HuH-7.5 (cell line): ENCODE measurements at regions not wholly inside any gene's neighbourhood (a gene's known extent, or its start where the extent isn't known, plus 50 kb on each side); places are given as distances from the start of the nearest gene placed in this dataset.
"Not testable (repeated sequence)": the region's sequence is repeated elsewhere in the genome, so short reads cannot be mapped to it uniquely, and the experiment has no call there.

Experiments
- DNase-seq: peaks from one replicate; pipeline ENCODE4 v3.0.0; 2011; ENCODE audit warnings: low spot score

- DNase-seq: no peak
Observed at GRCh38 chr21:22189278-22189677, 1191.1 kb downstream of the NCAM2 start.

GRCh38 chr21:22191581-22191980 lies 1193.4 kb downstream of the NCAM2 start:
- DNase-seq: no peak

- no peak for DNase-seq
Observed at GRCh38 chr21:22192766-22193165, 1194.6 kb downstream of the NCAM2 start.

GRCh38 chr21:22194986-22195385 lies 1196.8 kb downstream of the NCAM2 start:
- not testable (repeated sequence) for DNase-seq

GRCh38 chr21:22200378-22201092 lies 1202.3 kb downstream of the NCAM2 start:
- DNase-seq: no peak

GRCh38 chr21:22201126-22201525 lies 1202.9 kb downstream of the NCAM2 start:
- no peak for DNase-seq

GRCh38 chr21:22201669-22202068 lies 1203.5 kb downstream of the NCAM2 start:
- DNase-seq: no peak

GRCh38 chr21:22209304-22209700 lies 1211.1 kb downstream of the NCAM2 start:
- DNase-seq: no peak

- no peak for DNase-seq
Observed at GRCh38 chr21:22211943-22212342, 1213.7 kb downstream of the NCAM2 start.

GRCh38 chr21:22223385-22223784 lies 1225.2 kb downstream of the NCAM2 start:
- no peak for DNase-seq

GRCh38 chr21:22224261-22224660 lies 1226.1 kb downstream of the NCAM2 start:
- no peak for DNase-seq

- no peak for DNase-seq
Observed at GRCh38 chr21:22225299-22225698, 1227.1 kb downstream of the NCAM2 start.

GRCh38 chr21:22231013-22231412 lies 1232.8 kb downstream of the NCAM2 start:
- DNase-seq: no peak

- DNase-seq: no peak
Observed at GRCh38 chr21:22235866-22236590, 1237.8 kb downstream of the NCAM2 start.

- no peak for DNase-seq
Observed at GRCh38 chr21:22244516-22244915, 1246.3 kb downstream of the NCAM2 start.

GRCh38 chr21:22250355-22250754 lies 1252.1 kb downstream of the NCAM2 start:
- no peak for DNase-seq

GRCh38 chr21:22253761-22254160 lies 1255.6 kb downstream of the NCAM2 start:
- DNase-seq: no peak

GRCh38 chr21:22258821-22259220 lies 1260.6 kb downstream of the NCAM2 start:
- no peak for DNase-seq

- no peak for DNase-seq
Observed at GRCh38 chr21:22260274-22260673, 1262.1 kb downstream of the NCAM2 start.

- no peak for DNase-seq
Observed at GRCh38 chr21:22263890-22264289, 1265.7 kb downstream of the NCAM2 start.

GRCh38 chr21:22277341-22277740 lies 1279.1 kb downstream of the NCAM2 start:
- DNase-seq: no peak

GRCh38 chr21:22278366-22278765 lies 1280.2 kb downstream of the NCAM2 start:
- DNase-seq: no peak

- DNase-seq: no peak
Observed at GRCh38 chr21:22280851-22281250, 1282.6 kb downstream of the NCAM2 start.
